CD4-positive, alpha-beta T cell treated with Interleukin-4 for 4 hours (primary cell): ENCODE measurements at regions not wholly inside any gene's neighbourhood (a gene's known extent, or its start where the extent isn't known, plus 50 kb on each side); places are given as distances from the start of the nearest gene placed in this dataset.

ENCODE experiments used
- DNase-seq: peaks from one replicate; pipeline ENCODE4 v3.0.0-alpha.2; 2020

DNA sequence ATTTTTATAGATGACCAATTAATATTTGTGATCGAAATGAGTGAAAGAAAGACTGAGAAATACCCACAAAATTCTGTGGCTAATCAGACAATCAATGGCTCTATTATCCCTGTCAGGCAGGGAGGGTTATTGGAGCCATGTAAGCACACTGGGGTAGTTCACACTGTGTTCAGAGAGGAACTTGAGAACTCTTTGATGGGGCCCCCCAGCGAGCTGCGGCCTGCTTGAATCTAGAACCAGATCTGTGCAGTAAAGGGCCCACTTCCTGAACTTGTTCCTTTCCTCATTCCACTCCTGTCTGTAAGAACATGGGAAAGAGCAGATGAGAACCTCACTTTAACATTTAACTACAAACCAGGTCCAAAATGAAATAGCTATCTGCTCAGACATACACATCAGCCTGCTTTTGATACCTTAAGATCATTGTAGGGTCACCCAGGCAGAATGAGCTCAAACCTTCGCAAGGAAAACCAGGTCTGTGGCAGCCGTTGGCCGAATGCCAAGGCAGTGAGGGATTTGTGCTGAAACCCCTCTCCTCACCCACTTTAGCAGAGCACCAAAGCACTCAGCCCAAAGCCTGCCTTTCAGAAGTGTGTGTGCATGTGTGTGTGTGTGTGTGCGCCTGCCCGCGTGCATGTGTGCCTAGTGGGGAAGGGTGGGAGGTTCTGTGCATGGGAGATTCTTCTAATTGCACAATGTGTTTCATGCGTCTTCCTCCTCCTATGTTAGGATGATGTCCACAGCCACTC is 365.6 kb upstream of the MGMT start:
- DNase-seq = no peak

DNA sequence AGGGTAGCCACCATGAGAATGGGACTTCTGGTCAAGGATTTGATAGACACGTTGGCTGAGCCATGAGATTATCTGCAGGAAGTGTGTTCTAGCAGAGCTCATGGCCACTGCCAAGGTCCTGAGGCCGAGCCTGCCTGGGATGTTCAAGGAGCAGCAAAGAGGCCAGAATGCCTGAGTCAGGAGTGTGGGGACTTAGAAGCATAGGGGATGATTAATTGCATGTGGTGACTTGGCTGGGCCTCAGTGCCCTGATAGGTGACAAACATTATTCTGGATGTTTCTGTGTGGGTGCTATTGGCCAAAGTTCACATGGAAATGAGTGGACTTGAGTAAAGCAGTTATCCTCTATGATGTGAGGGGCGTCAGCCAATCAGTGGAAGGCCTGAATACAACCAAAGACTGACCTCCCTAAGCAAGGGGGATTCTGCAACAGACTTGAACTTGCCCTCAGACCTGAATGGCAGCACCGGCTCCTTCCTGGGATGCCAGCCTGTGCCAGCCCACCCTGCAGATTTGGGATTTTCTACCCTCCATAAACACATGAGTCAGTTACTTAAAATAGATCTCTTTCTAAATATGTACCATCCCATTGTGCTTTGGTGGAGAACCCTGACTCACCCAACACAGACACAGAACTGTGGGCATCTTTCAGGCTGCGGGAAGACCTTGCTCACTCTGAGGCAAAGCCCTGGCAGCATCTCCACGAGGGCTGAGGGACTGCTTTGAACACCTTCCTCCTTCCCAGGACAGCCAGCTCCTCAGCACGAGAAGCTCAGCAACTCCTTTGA is 363.9 kb upstream of the MGMT start:
- DNase-seq = no peak

DNA sequence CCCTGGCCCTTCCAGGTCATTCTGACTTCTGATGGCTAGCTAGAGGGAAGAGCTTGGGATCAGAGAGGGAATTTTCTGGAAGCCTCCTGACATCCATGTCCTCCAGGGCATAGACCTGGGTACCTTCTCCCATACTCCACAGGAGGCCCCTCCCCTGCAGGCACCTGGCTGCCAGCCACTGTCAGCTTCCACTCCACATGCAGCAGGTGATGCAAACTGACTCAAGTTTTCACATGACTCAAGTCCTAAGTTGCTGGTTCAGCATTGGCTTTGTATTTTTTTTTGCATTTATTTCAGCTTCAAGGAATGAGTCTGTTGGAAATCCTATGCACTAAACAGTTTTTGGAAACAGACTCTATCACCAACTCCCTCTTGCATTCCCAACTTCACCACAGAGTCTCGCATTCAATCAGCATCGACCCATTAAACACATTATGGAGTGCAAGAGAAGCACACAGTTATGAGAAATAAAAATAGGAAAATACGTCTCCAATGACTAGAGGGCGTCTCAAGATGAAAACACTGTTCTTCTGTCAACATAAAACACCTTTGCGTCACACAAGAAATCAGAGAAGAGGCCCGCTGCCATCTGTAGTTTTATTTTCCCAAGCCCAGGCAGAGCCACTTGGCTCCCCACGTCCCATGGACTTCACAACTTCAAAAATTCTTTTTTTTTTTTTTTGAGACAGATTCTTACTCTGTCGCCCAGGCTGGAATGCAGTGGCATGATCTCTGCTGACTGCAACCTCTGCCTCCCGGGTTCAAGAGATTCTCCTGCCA is 362.6 kb upstream of the MGMT start:
- DNase-seq = no peak

DNA sequence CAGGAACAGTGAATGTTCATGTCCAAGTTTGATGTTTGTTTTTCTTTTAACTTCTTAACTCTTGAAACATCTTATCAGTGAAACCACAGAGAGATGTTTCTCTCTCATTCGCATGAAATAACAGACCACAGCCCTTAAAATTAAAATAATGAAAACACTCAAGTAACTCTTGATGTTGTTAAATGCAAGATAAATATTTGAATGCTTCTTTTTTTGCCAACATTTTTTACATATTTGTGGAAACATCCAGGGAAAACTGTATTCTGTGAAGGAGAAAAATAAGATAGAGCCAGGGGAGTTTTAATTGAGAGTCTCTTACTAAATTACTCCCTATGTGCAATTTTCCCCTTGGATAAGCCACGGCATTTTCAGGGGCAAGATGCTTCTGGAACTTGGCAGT is 361.8 kb upstream of the MGMT start:
- DNase-seq = no peak

DNA sequence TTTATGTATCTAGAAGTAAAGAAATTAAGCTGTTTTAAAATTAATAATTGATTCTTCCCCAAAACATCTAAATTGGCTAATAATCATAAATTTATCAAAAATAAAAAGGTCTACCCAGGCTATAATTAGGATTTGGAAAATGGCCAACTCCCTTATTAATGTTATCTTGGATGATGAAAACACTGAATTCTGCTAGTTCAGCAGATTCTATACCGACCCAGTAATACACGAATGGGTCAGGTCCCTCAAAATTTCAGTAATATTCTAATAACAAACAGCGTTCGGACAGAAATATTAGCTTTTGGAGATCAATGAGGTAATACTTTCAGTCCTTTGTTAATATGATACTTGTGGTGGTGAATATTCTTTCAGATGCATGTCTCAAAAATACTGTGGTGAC is 360.7 kb upstream of the MGMT start:
- no peak for DNase-seq

DNA sequence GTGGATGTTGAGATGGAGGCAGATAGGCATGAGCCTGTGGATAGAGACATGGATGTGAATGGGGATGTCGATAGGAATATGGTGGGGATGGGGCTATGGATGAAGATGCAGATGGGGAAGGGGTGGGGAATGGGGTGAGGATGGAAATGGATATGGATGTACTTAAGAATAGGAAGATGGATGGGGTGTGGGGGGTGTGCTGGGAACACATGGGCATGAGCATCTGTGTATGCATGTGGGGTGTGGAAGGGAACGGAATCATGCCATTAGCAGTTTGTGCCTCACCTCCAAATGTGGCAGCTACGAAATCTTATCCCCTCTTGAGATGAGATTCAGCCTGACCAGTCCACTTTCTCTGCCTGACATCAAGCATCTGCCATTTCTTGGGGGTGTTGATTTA is 359.5 kb upstream of the MGMT start:
- no peak for DNase-seq

DNA sequence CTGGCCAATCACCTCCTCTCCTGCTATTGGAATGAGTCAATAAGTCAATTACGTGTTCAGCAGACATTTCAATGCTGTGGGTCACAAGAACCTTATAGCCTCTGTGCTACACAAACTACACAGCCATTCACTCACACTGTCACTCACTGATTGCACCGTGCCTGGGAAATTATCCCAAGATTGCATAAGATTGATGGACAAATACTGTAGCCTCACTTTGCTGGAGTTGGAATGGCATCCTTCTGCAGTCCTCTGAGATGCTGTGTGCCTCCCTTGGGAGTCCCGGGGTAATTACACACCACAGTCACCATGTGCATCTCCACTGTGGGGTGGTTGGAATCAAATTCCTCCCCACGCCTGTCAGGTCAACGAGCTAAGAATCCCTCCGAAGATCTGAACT is 358.7 kb upstream of the MGMT start:
- no peak for DNase-seq

DNA sequence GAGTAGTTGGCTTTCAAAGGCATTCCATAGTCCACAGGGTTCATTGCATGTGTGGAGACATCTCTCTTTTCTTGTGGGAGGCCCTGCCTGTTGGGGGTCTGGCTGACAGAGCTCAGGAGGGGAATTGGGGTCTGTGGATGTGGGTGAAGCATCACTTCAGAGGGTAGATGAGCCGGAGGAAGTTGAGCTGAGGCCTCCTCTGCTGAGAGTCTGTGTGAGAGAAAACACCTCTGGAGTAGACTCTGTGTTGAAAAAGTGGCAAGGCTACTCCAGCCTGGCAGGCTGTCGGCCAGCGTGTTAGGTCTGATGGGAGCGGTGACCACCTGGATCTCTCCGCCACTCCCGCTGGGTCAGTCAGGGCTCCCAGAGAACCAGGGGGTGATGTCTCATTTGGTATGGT is 358.0 kb upstream of the MGMT start:
- no peak for DNase-seq

DNA sequence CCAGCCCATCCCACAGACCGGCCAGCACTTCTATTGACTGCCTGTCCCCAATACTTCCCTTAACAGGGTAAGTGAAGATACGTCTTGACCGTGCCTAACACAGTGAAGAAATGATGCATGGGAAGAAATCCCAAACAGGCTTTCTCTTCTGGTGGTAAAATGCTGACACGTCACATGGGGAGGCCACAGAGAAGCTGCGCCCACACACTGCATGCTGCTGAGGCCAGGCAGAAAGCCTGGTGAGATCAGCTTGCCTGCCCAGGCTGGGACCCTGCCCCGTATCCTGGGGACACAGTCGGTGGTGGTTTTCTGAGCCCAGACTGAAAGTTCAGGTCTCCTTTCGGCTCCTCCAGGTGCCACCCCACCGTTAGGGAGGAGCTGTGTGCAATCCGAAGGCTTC is 356.3 kb upstream of the MGMT start:
- no peak for DNase-seq

DNA sequence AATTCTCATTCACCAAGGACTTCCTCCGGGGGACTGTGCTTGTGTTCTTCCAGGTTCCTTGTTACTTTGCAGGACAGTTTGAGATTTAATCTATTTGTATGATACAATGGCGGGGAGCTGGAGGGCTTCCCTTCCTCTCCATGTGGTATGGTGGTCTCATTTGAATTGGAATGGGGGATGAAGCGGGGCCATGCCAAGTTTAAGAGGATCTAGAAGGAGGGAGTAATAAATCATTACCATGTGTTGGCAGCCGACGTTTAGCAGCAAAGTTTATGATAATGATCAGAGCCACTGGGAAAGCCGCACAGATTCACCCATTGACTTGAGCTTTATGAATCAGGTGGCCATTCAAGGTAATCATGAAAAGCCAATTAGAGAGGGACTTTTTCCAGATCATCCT is 355.1 kb upstream of the MGMT start:
- no peak for DNase-seq

DNA sequence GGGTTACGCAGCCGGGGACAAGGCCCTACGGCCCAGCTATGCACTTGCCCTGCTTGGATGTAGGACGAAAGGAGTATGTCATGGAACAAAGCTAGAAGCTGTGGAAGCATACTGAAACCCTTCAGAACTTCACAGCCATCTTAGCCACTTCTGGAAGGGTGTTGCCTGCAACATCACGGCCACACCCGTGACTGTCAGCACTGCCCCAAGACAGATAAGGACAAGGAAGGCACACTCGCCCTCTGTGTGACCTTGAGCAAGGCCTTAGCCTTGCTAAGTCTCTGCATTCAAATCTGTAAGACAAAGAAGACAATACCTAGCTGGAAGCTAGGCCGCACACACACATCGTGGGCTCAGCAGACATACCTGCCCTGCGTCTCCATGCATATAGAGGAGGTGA is 352.5 kb upstream of the MGMT start:
- DNase-seq = no peak

DNA sequence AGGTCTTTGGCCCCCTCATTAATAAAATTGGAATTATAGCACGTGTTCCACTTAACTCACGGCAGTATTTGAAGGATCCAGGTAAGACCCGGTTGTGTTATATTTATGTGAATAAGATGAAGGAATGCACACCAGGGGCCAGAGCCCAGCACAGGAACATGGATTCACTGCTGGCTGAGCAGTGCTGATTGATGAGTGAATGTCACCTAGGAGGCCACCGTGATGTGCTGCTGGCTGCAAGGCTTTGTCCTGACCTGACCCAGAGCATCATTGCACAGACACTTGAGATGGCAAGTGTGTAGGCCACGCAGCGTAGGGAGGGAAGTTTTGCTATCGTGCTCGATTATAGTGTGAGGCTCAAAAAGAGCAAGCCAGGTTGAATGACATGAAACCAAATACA is 350.7 kb upstream of the MGMT start:
- no peak for DNase-seq

DNA sequence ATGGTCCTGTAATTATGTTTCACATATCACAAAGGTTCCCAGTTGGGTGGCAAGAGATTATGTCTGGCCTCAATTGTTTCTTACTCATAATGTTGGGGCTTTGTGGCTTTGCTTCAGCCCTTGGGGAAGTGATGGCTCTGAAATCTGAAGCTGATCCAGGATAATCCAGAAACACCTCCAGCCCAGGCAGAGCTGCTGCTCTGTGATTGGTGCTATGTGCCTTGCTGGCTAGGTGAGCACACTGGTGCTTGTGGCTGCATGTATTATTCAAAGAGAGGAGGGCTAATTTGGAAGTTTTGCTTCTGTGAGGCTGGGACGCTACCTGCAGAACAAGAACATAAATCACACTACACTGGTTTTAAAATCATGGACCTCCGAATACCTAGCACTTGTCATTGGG is 346.6 kb upstream of the MGMT start:
- no peak for DNase-seq

DNA sequence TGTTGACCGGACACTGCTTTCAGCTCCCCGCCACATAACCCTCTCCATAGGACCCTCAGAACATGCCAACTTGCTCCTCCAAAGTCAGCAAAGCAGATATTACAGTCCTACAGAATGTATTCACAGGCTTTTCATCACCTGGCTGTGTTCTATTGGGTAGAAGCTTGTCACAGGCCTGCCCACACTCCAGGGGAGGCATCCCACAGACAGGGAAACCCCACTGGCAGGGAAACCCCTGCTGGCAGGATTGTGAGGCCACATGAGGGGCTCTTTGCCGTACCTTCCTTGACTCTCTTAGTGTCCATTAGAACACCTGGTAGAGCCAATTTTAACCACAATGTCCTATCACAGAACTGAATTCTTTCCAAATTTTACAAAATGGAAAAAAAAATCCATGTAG is 344.2 kb upstream of the MGMT start:
- DNase-seq = no peak

DNA sequence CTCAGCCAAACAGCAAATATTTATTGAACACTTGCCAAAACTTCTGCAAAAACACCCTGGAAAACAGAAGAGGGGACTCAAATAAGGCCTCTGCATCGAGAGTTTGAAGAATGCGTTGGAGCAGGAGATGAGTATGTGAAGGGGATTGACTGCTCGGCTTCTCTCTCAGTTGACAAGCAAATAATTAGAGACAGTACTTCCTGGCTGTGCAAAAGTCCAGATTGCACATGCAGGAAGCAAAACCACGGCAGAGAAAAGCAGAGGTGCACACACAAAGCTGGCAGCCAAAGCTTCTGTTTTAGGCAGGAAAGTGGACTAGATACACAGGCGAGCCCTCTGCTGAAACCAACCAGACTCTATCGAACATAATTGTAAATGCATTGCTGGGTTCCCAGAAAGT is 343.6 kb upstream of the MGMT start:
- DNase-seq = no peak

DNA sequence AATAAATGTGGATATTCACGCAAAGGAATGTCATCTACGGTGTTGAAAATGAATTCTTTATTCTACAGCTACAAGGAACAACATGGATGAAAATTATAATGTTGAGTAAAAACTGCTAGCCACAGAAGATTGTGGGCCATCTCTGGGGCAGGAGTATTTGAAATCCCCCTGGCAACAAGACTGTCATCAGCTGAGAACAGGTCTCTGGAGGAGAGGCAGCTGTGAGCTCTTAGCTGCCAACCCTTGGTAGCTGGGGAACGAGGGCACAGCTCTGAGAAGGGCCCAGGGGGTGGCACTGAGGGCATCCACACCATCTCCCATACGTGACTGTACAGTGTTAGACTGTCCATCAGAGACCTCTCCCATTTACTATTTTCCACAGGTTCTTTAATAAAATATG is 340.1 kb upstream of the MGMT start:
- DNase-seq = no peak

DNA sequence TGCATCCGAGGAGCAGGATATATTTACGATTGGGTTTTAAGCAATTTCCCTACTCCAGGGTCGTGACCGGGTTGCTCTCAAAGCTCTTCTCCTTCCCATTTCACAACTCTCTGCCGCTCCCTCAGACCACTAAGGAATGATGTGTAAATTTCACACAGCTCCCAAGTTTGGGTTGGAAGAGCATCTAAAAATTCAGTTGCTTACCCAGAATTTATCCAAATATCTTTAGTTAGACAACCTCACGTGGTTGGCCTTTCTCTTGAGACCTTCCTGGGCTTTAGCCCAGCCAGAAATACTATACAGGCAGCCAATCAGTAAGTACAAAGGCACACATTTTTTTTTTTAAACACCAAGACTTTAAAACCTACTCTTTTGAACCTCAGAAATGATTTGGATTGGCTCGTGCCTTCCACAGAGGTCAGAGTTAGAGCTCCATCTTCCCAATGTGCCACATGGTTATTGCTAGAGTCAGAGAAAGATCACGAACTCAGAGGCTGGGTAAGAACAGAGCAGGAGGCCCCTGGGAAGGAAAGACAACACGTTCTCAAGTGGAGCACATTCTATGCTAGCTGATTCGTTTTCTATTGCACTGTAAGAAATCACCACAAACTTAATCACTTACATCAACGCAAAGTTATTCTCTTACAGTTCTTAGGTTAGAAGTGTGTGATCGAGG is 335.4 kb upstream of the MGMT start:
- no peak for DNase-seq

DNA sequence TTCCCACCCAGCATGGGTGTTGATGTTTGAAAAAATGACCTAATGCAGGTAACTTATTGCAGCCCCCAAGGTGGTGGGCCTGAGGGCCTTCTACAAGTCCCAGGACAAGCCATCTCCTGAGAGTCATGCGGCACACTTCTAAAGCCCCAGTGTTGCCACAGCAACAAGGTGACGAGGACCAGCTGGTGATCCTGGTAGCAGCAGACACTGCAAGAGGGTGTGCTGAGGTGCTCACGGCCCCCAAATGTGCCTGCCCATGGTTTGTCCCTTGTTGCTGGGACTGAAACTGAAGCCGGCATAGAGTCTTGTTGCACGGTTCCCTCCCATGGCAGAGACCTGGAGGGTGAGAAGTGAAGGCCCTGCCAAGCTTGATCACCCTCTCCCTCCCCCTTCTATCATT is 333.2 kb upstream of the MGMT start:
- no peak for DNase-seq

DNA sequence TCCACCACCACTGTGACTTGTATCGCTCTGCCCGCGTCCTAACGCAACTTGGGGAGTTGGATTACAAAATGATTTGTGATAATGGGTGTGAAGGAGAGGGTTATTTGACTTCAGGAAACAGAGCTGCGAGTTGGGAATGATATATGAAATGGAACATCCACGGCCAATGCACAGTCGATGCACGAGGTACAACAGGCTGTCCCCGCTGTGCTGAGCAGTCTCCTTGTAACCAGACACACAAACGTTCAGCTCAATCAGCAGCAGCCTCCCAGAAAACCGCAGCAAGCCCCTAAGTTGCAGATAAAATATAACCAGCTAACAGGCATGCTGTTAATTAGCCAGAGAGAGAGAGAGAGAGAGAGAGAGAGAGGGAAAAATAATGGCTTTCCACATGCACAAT is 332.7 kb upstream of the MGMT start:
- DNase-seq = no peak

DNA sequence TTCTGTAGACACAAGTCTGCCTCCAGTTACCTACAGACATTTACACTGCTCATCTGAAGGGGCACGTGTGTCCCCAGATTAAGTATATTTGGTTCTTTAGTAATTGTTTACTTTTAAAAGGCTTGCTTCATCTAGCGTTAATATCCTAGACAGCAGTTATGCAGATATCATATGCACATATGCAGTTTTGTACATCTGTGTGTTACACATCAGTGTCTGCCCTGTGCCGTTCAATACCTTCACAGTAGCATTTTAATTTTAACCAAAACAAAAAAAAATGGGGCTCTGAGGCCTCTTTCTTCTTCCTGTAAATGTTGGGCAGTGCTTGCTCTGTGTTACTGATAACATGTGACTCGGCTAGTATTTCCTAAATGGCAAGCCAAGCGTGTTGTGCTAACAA is 331.4 kb upstream of the MGMT start:
- DNase-seq = no peak

DNA sequence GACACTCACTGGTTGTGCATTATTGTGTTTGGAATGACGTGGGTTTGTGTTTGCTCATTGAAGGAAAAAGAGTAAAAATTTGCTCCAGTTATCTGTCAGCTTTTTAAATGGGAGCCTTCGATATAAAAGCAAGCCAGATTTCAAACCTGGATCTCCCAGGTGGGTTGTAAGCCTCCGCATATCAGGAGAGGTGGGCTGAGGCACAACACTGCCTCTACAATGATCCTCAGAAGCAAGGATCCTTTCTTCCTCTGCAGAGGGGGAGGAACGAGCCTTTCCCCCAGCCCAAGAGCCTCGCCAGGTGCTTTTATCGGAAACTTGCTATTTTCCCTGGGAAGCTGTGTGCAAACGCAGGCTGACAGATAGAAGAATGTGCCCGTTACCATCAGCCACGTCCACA is 331.0 kb upstream of the MGMT start:
- DNase-seq = no peak

DNA sequence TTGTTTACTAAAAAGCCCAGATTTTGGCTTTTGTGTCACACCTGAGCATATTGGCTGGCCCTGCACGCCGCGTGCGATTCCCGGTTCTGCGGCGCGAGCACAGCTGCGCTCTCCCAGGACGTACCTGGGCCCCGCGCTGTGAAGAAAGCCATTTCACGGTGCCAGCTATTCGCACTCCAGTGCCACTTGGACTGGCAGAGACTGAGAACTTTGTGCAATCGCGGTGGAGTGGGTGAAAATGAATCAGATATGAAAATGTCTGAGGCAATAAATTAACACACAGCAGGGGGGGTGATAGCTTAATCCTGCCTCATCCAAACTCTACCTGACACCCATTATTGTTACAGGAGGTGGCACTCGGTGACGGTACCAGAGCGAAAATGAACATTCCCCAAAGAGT is 330.1 kb upstream of the MGMT start:
- DNase-seq = no peak
